GM13977 (cell line): ENCODE measurements at regions not wholly inside any gene's neighbourhood (a gene's known extent, or its start where the extent isn't known, plus 50 kb on each side); places are given as distances from the start of the nearest gene placed in this dataset.
"Not testable (repeated sequence)": the region's sequence is repeated elsewhere in the genome, so short reads cannot be mapped to it uniquely, and the experiment has no call there.

Source experiments
- DNase-seq: peaks from one replicate; pipeline ENCODE4 v3.0.0; 2012; ENCODE audit warnings: low spot score
- CTCF ChIP-seq: IDR thresholded peaks from 2 replicates; pipeline ENCODE4 v1.5.1; 2012; ENCODE audit warnings: mild to moderate bottlenecking, control low read depth; ENCODE audit not compliant: insufficient read depth; ENCODE audit errors: extremely low read depth, missing control alignments
- in situ Hi-C: fragments of 300-500 bp; cut with MboI; formaldehyde crosslinking; loops from one replicate; pipeline ENCODE4 v1.12.0; 2022; ENCODE audit warnings: low sequenced_read_pairs, low pct_unique_long_range_greater_than_20kb, mixed read lengths, inconsistent platforms; ENCODE audit not compliant: unreplicated experiment

DNA sequence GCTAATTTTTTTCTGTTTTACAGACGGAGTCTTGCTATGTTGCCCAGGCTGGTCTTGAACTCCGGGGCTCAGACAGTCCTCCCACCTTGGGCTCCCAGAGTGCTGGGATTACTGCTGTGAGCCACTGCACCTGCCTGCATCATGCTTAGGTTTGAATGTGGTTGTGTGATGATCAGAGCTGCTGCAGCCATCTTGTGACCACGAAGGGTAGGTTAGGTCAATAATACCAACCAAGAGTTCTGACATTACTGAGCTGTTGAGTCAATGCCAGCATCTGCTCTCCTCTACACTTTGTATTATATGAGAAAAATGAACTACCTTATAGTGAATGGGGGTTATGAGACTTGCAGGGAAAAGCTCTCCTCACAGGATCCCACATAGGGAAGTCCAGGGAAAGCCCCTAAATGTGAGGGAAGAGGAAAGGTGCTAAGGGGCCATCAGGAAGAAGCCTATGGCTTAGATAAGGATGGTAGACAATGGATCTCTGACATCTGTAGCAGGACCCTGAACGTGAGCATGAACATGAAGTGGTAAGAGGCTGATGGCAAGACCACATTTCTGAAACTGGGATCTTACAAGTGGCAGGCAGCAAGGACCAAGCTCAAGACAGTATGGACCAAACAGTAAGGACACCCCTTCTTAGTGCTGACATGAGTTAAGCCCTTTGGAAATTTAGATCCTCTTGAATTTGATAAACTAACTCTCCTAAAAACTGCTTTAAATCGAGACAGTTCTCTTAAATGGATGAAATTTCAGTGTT lies 75.7 kb upstream of the ZNF169 start:
- in situ Hi-C loops = no loop called here
- no peak for DNase-seq
- TF ChIP-seq CTCF = no peak

DNA sequence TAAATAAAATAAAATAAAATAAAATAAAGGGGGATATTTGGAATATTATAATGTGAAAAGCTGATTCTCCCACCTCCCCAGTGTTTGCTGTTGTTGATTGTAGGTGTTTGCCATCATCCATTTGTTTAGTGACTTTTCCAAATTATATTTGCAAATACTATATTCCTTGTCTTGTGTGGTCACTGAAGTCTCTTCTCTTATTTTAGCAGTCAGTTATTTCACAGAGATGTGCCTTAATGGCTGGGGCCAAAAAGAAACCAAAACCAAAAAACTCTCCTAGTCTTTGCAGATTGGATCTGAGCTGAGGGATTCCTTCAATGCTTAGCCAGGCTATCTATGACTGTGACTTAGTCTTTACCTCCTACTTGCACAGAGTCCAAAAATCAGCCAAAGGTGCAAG lies 70.9 kb upstream of the ZNF169 start:
- in situ Hi-C loops = no loop called here
- TF ChIP-seq CTCF = no peak
- DNase-seq = no peak

DNA sequence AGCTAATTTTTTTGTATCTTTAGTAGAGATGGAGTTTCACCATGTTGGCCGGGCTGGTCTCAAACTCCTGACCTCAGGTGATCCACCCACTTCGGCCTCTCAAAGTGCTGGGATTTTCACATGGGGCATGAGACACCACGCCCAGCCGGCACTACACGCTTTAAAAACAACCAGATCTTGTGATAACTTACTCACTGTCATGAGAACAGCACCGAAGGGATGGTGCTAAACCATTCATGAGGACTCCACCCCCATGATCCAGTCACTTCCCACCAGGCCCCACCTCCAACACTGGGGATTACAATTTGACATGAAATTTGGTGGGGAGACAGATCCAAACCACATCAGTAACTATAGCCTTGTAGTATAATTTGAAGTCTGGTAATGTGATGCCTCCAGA lies 67.4 kb upstream of the ZNF169 start:
- DNase-seq = not testable (repeated sequence)

GRCh38 chr9:94198414-94198813 lies 60.7 kb upstream of the ZNF169 start:
- in situ Hi-C loops = no loop called here
- no peak for DNase-seq
- TF ChIP-seq CTCF = no peak

More for the DNA sequence above, 67.4 kb upstream of the ZNF169 start:
- in situ Hi-C loops = not testable (repeated sequence)

GRCh38 chr9:94199776-94200175 lies 59.3 kb upstream of the ZNF169 start:
- DNase-seq = no peak
- no peak for TF ChIP-seq CTCF
- in situ Hi-C loops = loop anchor here (10.0 kb wide), 1 partner anchor 125 kb away; no protein-coding TSS in a partner anchor

DNA sequence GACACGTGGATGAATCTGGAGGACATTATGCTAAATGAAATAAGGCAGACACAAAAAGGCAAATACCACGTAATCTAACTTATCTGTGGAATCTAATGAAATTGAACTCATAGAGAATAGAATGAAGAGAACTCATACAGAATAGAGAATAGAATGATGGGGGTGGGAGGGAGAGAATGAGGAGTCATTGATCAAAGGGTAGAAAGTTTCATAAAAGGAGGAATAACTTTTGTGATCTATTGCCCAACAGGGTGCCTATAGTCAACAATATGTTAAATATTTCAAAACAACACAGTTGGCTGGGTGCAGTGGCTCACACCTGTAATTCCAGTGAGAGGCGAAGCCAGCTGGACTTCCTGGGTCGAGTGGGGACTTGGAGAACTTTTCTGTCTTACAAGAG lies 54.9 kb upstream of the ZNF169 start:
- no peak for DNase-seq
- in situ Hi-C loops = loop anchor here (10.0 kb wide), 1 partner anchor 129 kb away; no protein-coding TSS in a partner anchor
- TF ChIP-seq CTCF = no peak

DNA sequence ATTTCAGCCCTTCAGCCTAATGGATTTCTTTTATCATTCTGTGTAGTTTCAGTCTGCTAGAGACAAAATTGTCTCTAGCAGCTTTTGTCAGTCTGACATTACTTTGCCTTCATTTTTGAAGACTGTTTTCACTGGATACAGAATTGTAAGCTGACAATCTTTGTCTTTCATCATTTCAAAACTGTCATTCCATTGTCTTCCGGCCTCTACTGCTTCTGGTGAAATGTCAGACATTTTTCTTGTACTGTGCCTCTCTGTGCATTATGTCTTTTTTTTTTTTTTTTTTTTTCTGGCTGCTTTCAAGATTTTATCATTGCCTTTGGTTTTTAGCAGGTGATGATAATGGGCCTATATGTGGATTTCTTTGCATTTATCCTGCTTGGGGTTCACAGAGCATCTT lies 51.3 kb upstream of the ZNF169 start:
- in situ Hi-C loops = loop anchor here (10.0 kb wide), 1 partner anchor 133 kb away; no protein-coding TSS in a partner anchor
- no peak for TF ChIP-seq CTCF
- no peak for DNase-seq
